Liver (tissue), 3 donors: ENCODE measurements at regions not wholly inside any gene's neighbourhood (a gene's known extent, or its start where the extent isn't known, plus 50 kb on each side); places are given as distances from the start of the nearest gene placed in this dataset.

Experiments
- CTCF ChIP-seq: fragments of 150-350 bp; IDR thresholded peaks from 2 replicates; pipeline ENCODE4 v1.5.1; 2017; ENCODE audit warnings: improper control_type of control experiment, low read depth, low read length; ENCODE audit not compliant: missing input control
- EGR1 ChIP-seq, 2 donors: IDR thresholded peaks; 2 replicates each; pipeline ENCODE4 v1.6.1; 2016 to 2018; ENCODE audit warnings: antibody characterized with exemption in 2 of 2, low read depth in 2 of 2
- GABPA ChIP-seq, 2 donors: IDR thresholded peaks in 1 of 2; conservative IDR thresholded peaks in 1 of 2; 2 replicates each; pipeline ENCODE4 v1.6.1; 2016; ENCODE audit warnings: antibody characterized with exemption in 2 of 2, mild to moderate bottlenecking in 1 of 2, moderate library complexity in 1 of 2
- HNF4A ChIP-seq, 2 donors: conservative IDR thresholded peaks; 2 replicates each; pipeline ENCODE4 v1.6.1; 2016; ENCODE audit warnings: antibody characterized with exemption in 2 of 2, mild to moderate bottlenecking in 2 of 2
- MAX ChIP-seq: IDR thresholded peaks from 2 replicates; pipeline ENCODE4 v1.6.1; 2016; ENCODE audit warnings: antibody characterized with exemption
- NR2F2 ChIP-seq: IDR thresholded peaks from 2 replicates; pipeline ENCODE4 v1.6.1; 2016; ENCODE audit warnings: antibody characterized with exemption
- RAD21 ChIP-seq, 2 donors: IDR thresholded peaks; 2 replicates each; pipeline ENCODE4 v1.6.1; 2016; ENCODE audit warnings: antibody characterized with exemption in 2 of 2, mild to moderate bottlenecking in 2 of 2
- REST ChIP-seq: IDR thresholded peaks from 2 replicates; pipeline ENCODE4 v1.6.1; 2016; ENCODE audit warnings: antibody characterized with exemption, mild to moderate bottlenecking
- SP1 ChIP-seq: IDR thresholded peaks from 2 replicates; pipeline ENCODE4 v1.6.1; 2018; ENCODE audit warnings: antibody characterized with exemption, mild to moderate bottlenecking
- donor health status: healthy.
- donor health status: healthy.

GRCh38 chr7:112962815-112963214 is 123.8 kb downstream of the GPR85 start:
- TF ChIP-seq CTCF (no peak), REST (no peak), NR2F2 (no peak), HNF4A (conservative IDR thresholded peaks at IDR 0.05) (no peak), GABPA (IDR thresholded peaks at IDR 0.05 in 1 of 2, conservative IDR thresholded peaks at IDR 0.05 in 1 of 2) (no peak), SP1 (no peak), EGR1 (IDR thresholded peaks at IDR 0.05; ENCODE audit: low read depth in 2 of 2) (no peak), RAD21 (IDR thresholded peaks at IDR 0.05) (no peak), MAX (no peak)
